HG02759 (cell line): ENCODE measurements at regions not wholly inside any gene's neighbourhood (a gene's known extent, or its start where the extent isn't known, plus 50 kb on each side); places are given as distances from the start of the nearest gene placed in this dataset.

ENCODE experiments used
- ATAC-seq: cut with Tn5 transposase; IDR thresholded peaks from one replicate; pipeline ENCODE4 v1.9.1; 2021; ENCODE audit warnings: mild to moderate bottlenecking, moderate library complexity; ENCODE audit not compliant: unreplicated experiment

GRCh38 chr4:14280567-14280966 lies 653.0 kb upstream of the BOD1L1 start:
- no peak for ATAC-seq

- ATAC-seq, result no peak
These were observed 657.1 kb upstream of the BOD1L1 start for GRCh38 chr4:14284578-14284977.

- ATAC-seq, result no peak
These were observed 662.2 kb upstream of the BOD1L1 start for GRCh38 chr4:14289708-14290107.

GRCh38 chr4:14293582-14293981 lies 666.1 kb upstream of the BOD1L1 start:
- ATAC-seq, result no peak

- ATAC-seq, result no peak
These were observed 667.1 kb upstream of the BOD1L1 start for GRCh38 chr4:14294611-14295010.

GRCh38 chr4:14299166-14299565 lies 671.6 kb upstream of the BOD1L1 start:
- no peak for ATAC-seq

- ATAC-seq, result no peak
These were observed 674.5 kb upstream of the BOD1L1 start for GRCh38 chr4:14302021-14302420.

- ATAC-seq, result no peak
These were observed 676.3 kb upstream of the BOD1L1 start for GRCh38 chr4:14303856-14304255.

GRCh38 chr4:14308229-14308651 lies 680.7 kb upstream of the BOD1L1 start:
- ATAC-seq, result no peak

GRCh38 chr4:14309431-14309830 lies 681.9 kb upstream of the BOD1L1 start:
- ATAC-seq, result no peak

- ATAC-seq, result no peak
These were observed 686.2 kb upstream of the BOD1L1 start for GRCh38 chr4:14313757-14314156.

- ATAC-seq, result no peak
These were observed 687.2 kb upstream of the CPEB2 start for GRCh38 chr4:14315129-14315528.

- ATAC-seq, result no peak
These were observed 684.9 kb upstream of the CPEB2 start for GRCh38 chr4:14317351-14317750.

GRCh38 chr4:14318671-14319070 lies 683.6 kb upstream of the CPEB2 start:
- ATAC-seq, result no peak

- no peak for ATAC-seq
These were observed 680.6 kb upstream of the CPEB2 start for GRCh38 chr4:14321723-14322122.

GRCh38 chr4:14323191-14323590 lies 679.1 kb upstream of the CPEB2 start:
- ATAC-seq, result no peak

- no peak for ATAC-seq
These were observed 673.1 kb upstream of the CPEB2 start for GRCh38 chr4:14329228-14329627.

GRCh38 chr4:14333616-14334015 lies 668.7 kb upstream of the CPEB2 start:
- no peak for ATAC-seq

- no peak for ATAC-seq
These were observed 668.1 kb upstream of the CPEB2 start for GRCh38 chr4:14334166-14334565.

GRCh38 chr4:14335872-14336271 lies 666.4 kb upstream of the CPEB2 start:
- no peak for ATAC-seq

GRCh38 chr4:14336656-14337055 lies 665.6 kb upstream of the CPEB2 start:
- ATAC-seq, result no peak

- ATAC-seq, result no peak
These were observed 664.2 kb upstream of the CPEB2 start for GRCh38 chr4:14337892-14338584.

- ATAC-seq, result no peak
These were observed 663.6 kb upstream of the CPEB2 start for GRCh38 chr4:14338585-14339265.
